ENCODE measurements at regions not wholly inside any gene's neighbourhood (a gene's known extent, or its start where the extent isn't known, plus 50 kb on each side); places are given as distances from the start of the nearest gene placed in this dataset.

DNA sequence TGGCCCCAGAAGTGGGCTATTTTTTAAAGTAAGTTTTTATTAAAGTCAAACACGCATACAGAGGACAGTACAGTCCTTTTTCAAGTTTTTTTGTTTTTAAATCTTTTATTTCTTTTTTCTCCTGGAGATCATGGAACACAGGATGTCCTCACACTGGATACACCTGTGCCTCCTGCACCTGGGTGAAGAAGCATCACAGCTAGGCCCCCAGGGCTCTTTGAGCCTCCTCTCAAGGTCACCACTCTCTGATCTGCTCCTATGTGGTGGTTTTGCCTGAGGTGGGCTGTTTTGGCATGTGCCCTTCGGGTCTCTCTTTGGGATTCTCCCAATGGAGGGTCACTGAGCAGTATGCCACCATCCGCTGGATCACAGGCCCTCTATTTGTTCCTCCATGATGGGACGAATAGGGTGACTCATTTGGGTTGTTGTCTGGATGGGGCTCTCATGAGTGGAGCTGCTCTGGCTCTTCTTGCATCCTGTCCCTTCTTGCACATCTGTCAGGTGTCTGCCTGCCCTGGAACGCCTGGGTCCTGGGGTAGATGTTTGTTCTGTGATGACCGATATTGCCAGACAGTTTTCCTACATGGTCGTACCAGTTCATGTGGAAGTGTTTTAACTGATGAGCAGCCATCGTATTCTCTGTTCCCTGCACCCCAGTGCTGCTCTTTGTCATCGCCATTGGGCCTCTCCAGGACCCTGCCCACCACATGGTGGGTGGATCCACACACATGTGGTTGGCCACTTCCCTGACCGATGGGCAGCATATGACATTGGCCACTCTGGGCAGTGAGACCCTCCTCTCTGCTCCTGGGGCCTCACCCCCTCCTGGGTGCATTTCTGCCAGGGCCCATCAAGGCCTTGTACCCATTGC, 55.2 kb upstream of the MED9 start:
- H3K27ac Mint-ChIP-seq, result no peak overlapping the region
- H3K4me3 Mint-ChIP-seq, result no peak overlapping the region
- no peaks in the 10 kb centered on the region for H4K20me1 ChIP-seq (ENCODE audit: control insufficient read depth, insufficient read depth, low read length, poor library complexity, severe bottlenecking)
- H3K9me3 Mint-ChIP-seq (ENCODE audit: insufficient read depth), result no peaks in the 10 kb centered on the region
- H3K4me1 ChIP-seq (ENCODE audit: control insufficient read depth in 2 of 2, insufficient read depth in 2 of 2, low read length in 2 of 2), result no peaks in the 10 kb centered on the region
- TF ChIP-seq, protein P1, sequence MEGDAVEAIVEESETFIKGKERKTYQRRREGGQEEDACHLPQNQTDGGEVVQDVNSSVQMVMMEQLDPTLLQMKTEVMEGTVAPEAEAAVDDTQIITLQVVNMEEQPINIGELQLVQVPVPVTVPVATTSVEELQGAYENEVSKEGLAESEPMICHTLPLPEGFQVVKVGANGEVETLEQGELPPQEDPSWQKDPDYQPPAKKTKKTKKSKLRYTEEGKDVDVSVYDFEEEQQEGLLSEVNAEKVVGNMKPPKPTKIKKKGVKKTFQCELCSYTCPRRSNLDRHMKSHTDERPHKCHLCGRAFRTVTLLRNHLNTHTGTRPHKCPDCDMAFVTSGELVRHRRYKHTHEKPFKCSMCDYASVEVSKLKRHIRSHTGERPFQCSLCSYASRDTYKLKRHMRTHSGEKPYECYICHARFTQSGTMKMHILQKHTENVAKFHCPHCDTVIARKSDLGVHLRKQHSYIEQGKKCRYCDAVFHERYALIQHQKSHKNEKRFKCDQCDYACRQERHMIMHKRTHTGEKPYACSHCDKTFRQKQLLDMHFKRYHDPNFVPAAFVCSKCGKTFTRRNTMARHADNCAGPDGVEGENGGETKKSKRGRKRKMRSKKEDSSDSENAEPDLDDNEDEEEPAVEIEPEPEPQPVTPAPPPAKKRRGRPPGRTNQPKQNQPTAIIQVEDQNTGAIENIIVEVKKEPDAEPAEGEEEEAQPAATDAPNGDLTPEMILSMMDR (IDR thresholded peaks at IDR 0.05), result no peak
- TF ChIP-seq EZH2 (IDR thresholded peaks at IDR 0.05; ENCODE audit: borderline replicate concordance, insufficient read depth, low read depth, low read length, poor library complexity, severe bottlenecking), result no peak
- DNase-seq, result no peak
- H3K36me3 ChIP-seq (replicated peaks in 1 of 2; ENCODE audit: control extremely low read depth in 1 of 2, control insufficient read depth in 1 of 2, extremely low read depth in 1 of 2, insufficient read depth in 2 of 2, low read length in 1 of 2), result no peaks in the 10 kb centered on the region
- H3K4me3 ChIP-seq (ENCODE audit: control extremely low read depth in 1 of 5, extremely low read depth in 1 of 5, insufficient read depth in 1 of 5, low read depth in 2 of 5, low read length in 4 of 5), result no peak overlapping the region
- H3K27me3 Mint-ChIP-seq, result peaks cover 4% of the 10 kb centered on the region
- H3K4me1 Mint-ChIP-seq, result no peaks in the 10 kb centered on the region
- intact Hi-C loops (cut with micrococcal nuclease), result no loop called here
- no peak overlapping the region for H2AFZ ChIP-seq (ENCODE audit: insufficient read depth, low read depth, low read length, poor library complexity, severe bottlenecking)
- ChIA-PET POLR2A (no interaction called here), CTCF (no interaction called here)
- H3K79me2 ChIP-seq (ENCODE audit: control insufficient read depth, insufficient read depth, low read length), result no peaks in the 10 kb centered on the region
- 96% methylated on average over 8 of the region's 10 CpGs for WGBS (ENCODE audit: insufficient coverage)
- H3K9ac ChIP-seq (ENCODE audit: low read length), result no peak overlapping the region
- H3K27ac ChIP-seq (ENCODE audit: low read length in 2 of 2), result no peak overlapping the region
- H3K4me2 ChIP-seq (replicated peaks; ENCODE audit: low read depth, low read length, poor library complexity, severe bottlenecking), result no peak overlapping the region
- H3K9me3 ChIP-seq (ENCODE audit: control extremely low read depth in 1 of 3, control insufficient read depth in 2 of 3, insufficient read depth in 1 of 3, low read length in 2 of 3), result peaks cover 0 to 21% (median 9%) of the 10 kb centered on the region in 3 donors
- ATAC-seq (ENCODE audit: low read depth), result no peak
- peaks cover 0 to 3% (median 0%) of the 10 kb centered on the region in 4 experiments for H3K27me3 ChIP-seq (replicated peaks in 1 of 4; ENCODE audit: control extremely low read depth in 1 of 4, control insufficient read depth in 3 of 4, insufficient read depth in 4 of 4, low read length in 3 of 4)

DNA sequence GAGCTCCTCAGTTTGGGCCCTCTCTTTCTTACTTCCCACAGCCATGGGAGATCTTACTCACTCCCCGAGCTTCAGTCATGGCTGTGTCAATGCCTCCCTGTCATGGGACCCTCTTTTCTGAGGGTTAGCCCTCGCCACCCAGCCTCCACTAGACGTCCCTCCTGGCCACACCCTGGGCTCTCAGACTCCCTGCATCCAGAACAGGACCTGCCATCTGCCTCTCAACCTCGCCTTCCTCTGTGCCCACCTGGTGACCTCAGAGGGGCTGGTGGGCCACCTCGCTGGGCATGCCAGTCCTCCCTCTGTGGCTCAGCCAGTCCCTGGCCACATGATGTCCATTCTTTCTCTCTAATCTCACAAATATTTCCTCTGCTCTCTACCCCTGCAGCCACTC, 54.6 kb upstream of the MED9 start:
- Mint-ChIP-seq H3K27ac (no peak overlapping the region), H3K9me3 (ENCODE audit: insufficient read depth) (no peaks in the 10 kb centered on the region), H3K27me3 (peaks cover 11% of the 10 kb centered on the region), H3K4me3 (no peak overlapping the region), H3K4me1 (no peaks in the 10 kb centered on the region)
- no peaks in the 10 kb centered on the region for H4K20me1 ChIP-seq (ENCODE audit: control insufficient read depth, insufficient read depth, low read length, poor library complexity, severe bottlenecking)
- DNase-seq, result no peak
- TF ChIP-seq, protein P1 (IDR thresholded peaks at IDR 0.05), result no peak
- TF ChIP-seq EZH2 (IDR thresholded peaks at IDR 0.05; ENCODE audit: borderline replicate concordance, insufficient read depth, low read depth, low read length, poor library complexity, severe bottlenecking), result no peak
- H3K36me3 ChIP-seq (replicated peaks in 1 of 2; ENCODE audit: control extremely low read depth in 1 of 2, control insufficient read depth in 1 of 2, extremely low read depth in 1 of 2, insufficient read depth in 2 of 2, low read length in 1 of 2), result no peaks in the 10 kb centered on the region
- H3K79me2 ChIP-seq (ENCODE audit: control insufficient read depth, insufficient read depth, low read length), result no peaks in the 10 kb centered on the region
- H3K4me2 ChIP-seq (replicated peaks; ENCODE audit: low read depth, low read length, poor library complexity, severe bottlenecking), result no peak overlapping the region
- no peak for ATAC-seq (ENCODE audit: low read depth)
- peaks cover 0 to 21% (median 9%) of the 10 kb centered on the region in 3 donors for H3K9me3 ChIP-seq (ENCODE audit: control extremely low read depth in 1 of 3, control insufficient read depth in 2 of 3, insufficient read depth in 1 of 3, low read length in 2 of 3)
- no peaks in the 10 kb centered on the region for H3K4me1 ChIP-seq (ENCODE audit: control insufficient read depth in 2 of 2, insufficient read depth in 2 of 2, low read length in 2 of 2)
- POLR2A ChIA-PET, result no interaction called here
- H2AFZ ChIP-seq (ENCODE audit: insufficient read depth, low read depth, low read length, poor library complexity, severe bottlenecking), result no peak overlapping the region
- peaks cover 0 to 3% (median 0%) of the 10 kb centered on the region in 4 experiments for H3K27me3 ChIP-seq (replicated peaks in 1 of 4; ENCODE audit: control extremely low read depth in 1 of 4, control insufficient read depth in 3 of 4, insufficient read depth in 4 of 4, low read length in 3 of 4)
- CTCF ChIA-PET, result interaction anchor here (0.6 kb wide), 1 partner anchor 219 kb away, joined by 3 read pairs; no protein-coding TSS in a partner anchor
- intact Hi-C loops (cut with micrococcal nuclease), result no loop called here
- H3K9ac ChIP-seq (ENCODE audit: low read length), result no peak overlapping the region
- WGBS (ENCODE audit: insufficient coverage), result 84% methylated on average over 5 of the region's 5 CpGs
- H3K27ac ChIP-seq (ENCODE audit: low read length in 2 of 2), result no peak overlapping the region
- H3K4me3 ChIP-seq (ENCODE audit: control extremely low read depth in 1 of 5, extremely low read depth in 1 of 5, insufficient read depth in 1 of 5, low read depth in 2 of 5, low read length in 4 of 5), result no peak overlapping the region
